T-helper 1 cell (primary cell): ENCODE measurements at regions not wholly inside any gene's neighbourhood (a gene's known extent, or its start where the extent isn't known, plus 50 kb on each side); places are given as distances from the start of the nearest gene placed in this dataset.

ENCODE experiments used
- DNase-seq, 5 donors: peaks; one replicate each; pipeline ENCODE4 v3.0.0-alpha.2; 2012 to 2020

DNA sequence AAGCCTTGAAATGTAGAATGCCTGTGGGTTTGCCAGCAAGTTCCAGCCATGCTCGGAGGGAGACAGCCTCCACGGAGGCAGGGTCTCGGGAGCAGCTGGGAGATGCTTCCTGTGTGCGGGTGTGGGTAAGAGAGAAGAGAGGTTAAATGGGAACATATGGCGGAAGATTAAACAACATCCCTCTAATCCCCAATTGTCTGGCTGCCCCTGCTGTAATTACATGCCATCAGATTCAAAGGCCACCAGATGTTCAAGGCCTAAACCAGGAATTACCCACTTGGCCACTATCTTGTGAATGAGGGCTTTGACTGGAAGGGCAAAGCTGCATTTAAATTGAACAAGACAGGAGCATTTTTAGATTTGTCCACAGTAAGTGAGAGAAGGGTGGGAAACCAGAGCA, 81.4 kb upstream of the BACE2 start:
- DNase-seq: no peak

DNA sequence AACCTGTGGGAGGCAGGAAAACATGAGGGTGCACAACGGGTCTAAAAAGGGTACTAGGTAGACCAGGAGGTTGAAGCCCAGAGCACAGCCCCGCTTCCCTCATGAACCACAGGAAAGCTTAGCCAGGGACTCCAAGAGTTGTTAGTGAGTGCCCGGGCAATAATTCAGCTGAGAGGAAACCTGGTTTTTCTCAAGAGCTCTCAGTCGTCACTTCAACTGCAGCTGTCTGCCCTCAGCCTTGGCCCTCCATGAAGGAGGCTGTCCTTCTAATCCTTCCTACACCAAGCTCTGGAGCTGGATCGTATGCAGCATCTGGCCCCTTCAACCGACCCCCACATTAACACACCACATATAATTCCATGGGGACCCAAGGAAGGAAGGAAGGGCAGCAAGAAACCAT, 77.0 kb upstream of the BACE2 start:
- DNase-seq: no peak

DNA sequence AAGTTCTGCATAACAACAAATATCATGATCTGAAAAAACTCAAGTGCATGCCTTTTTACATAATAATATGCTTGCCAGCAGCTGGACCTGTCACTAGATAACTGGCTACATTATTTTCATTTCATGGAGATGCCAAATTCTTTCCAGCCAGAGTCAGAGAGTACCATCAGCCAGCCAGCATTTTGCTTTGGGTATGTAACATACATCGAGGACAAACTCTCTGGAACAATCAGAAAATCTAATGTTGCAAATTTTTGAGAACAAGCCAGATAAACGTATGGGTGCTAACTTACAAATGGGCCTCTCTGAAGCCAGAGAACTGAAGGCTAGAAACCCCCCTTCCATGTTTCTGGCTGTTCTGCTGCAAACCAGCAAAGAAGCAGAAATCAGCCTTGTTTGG, 76.3 kb upstream of the BACE2 start:
- no peak for DNase-seq

DNA sequence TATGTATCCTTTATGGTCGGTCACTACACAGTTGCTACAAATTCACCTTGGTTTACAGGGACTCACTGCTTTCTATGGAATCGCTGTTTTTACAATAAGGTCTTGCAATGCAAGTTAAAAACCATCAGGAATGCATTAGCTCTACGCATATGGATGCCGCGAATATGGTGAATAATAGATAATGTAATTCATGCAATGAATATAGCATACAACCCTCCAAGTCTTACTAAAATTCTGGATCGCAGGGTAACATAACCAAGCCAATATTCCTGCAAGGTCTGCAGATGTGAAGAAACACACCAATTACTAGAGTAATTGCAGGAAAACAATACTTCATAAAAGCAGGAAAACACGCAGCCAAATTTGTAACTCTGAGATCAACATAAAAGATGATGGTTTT, 75.6 kb upstream of the BACE2 start:
- DNase-seq: no peak

DNA sequence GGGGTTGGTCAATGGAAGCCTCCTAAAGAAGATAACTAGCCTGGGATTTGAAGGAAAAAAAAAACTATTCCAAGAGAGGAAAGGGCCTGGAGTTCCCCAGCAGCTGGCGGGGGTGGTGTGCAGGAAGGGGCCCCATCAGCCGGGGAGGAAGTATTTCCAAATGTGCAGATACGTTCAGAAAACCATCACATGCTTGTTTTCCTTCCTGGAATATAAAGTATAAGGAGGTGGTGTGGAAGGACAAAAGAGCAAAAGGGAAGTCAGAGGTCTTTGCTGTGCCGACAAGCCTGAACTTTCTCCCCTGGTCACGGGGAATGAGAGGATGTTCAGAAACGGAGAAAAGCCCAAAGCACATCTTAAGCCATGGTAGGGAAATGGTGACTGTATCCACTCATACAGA, 72.0 kb upstream of the BACE2 start:
- no peak for DNase-seq

DNA sequence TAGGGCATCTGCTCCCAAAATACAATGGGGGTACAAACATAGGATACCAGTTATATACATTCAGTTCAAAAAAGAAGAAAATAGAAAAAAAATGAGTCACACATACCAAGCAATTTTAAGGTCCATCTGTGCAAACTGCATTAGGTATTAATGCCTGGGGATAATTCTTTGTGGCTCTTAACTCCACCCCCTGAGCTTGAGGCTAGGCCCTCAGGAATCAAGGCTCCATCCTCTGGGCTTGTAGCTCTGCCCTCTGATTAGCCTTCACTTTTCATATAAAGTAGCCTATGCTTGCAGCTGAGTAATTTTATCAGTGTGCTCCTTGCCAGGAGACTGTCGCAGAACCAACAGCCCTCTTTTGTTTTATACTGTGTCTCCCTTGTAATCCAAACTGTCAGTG, 69.9 kb upstream of the BACE2 start:
- no peak for DNase-seq

DNA sequence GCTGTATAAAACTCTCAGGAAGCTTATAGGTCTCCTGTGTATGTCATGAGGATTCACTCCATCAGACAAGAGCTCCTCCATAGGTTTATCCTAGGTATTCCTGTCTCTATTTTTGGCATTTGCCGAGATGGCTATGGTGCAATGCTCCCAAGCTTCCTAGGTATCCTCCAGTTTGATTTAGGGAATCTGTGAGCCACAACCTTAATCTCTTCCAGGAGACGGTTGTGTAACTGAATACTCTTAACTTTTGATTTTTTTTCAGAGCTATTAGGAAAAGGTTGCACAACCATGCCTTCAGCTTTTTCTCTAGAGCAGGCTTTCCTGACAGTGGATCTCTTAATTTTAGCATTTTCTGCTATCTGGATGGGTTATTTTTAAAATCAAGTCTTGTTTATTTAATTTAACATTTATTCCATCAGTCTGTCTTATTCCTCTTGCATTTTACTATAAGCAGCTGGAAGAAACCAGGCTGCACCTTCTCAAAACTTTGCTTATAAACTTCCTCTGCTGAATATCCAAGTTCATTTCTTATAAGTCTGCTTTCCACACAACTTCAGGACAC, 69.4 kb upstream of the BACE2 start:
- no peak for DNase-seq

DNA sequence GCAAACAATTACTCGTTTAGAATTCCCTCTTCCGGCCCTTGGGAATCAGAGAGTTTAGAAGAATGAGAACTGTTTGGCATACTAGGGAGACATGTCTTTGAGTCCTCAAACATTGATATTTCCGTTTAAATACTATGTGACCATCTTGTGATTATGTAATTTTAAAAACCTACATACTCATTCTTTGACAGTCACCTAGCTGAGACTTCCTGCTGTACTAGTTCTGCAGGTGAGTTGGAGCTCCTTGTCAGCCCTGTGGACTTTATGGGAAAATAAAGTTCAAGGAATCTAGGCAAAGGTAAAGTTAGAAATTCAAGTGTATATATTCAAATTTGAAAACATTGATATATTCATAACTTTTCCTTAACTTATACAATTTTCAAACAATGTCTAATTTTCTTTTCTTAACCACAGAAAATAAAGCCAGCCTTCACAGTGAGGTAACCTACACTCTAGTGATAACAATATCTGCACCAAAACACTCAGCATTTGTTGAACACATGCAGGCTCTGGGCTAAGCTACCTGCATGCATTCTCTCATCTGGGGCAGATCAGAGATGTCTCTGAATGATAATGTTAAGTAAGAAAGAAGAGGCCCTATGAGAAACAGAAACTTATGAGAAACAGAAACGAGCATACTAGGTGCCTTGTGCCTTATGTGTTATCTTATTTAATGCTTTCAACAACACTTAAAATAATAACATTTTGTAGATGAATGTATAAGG, 67.0 kb upstream of the BACE2 start:
- DNase-seq: no peak

DNA sequence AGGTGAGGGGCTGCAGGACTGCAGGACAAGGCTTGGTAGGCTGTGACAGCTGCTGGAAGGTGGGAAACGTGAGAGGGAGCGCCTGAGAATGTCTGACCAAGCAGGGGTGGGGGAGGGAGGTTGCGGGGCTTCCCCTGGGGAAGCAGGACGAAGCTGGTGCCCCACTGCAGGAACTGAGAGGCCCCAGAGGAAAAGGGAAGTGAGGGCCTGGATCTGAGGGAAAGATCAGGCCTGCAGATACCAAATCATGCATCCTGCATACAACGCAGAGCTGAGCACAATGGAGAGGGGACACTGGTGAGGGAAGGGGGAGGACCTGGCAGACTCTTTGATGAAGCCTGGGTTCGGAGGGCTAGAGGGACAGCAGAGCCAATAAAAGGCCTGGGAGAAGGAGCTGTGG, 65.7 kb upstream of the BACE2 start:
- DNase-seq: no peak

DNA sequence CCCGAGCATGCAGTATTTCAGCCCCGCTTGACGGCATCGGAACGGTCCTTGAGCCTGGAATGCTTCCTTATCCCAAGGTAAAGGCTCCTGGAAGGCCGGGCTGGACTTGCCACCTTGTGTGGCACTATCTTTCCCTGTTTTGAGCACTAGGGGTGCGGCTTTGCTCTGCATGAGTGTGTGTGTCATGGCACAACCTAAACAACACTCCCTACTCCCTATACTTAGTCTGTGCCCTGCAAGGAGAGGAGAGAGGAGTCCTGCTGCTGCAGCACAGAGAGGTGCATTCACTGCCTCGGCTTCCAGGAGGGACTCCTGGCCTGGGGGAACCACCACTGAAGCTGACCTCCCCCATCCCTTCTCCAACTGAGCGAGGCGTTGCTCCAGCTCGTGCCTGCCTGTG, 60.4 kb upstream of the BACE2 start:
- DNase-seq: no peak

DNA sequence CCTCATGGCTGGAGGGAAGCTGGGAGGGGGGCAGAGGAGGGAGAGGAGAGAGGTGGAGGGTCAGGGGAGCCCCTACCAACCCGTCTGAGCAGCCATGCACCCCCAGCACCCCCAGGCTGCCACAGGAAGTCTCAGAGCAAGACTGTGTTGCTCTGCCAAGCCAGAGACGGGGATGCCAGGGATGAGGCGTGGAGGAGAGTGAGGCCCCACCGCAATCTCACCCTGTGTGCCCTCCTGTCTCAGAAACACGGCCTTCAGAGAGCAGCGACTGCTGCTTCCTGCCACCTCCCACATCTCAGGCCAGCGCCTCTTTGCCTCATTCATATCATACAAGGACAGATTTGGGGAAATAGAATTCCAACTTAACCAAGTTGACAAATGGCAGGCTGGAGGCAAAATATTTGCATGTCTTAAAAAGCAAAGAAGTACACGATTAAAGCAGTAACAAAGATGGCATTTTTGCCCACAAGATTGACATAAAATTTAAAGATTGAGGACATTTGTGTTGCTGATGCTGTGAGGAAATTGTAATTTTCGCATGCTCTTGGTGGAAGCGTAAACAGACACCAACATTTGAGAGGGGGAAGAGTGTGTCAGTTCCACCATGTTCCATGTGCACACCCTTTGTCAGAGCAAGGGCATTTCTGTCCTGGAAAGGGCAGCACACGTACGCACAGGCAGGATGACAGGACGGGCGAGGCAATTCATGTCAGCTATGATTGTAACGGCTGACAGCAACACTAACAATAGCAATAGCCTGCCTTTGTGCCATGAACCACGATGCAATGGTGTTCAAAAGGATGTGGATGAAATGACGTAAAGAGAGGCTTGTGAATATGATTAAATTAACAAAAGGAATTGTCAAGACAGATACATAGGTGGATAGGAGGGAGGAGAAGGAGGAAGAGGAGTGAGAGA, 59.0 kb upstream of the BACE2 start:
- DNase-seq: no peak

DNA sequence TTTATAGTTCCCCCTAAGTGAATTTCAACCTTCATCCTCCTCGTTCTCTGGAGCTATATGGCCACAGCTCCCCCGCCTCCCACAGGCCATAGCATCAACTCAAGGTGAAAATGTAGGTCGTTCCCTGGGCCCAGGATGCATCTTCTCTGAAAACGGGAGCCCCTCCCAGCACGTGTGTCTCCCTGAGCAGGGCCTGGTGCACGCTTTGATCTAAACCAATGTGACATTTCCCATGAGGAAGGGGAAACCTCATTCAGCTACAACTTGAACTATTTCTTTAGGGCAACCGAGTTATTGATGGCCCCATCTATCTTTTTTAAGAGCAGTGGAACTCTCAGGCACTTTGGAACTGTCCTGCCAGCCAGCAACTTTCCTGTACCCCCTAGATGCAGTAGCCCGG, 57.8 kb upstream of the BACE2 start:
- DNase-seq: no peak

DNA sequence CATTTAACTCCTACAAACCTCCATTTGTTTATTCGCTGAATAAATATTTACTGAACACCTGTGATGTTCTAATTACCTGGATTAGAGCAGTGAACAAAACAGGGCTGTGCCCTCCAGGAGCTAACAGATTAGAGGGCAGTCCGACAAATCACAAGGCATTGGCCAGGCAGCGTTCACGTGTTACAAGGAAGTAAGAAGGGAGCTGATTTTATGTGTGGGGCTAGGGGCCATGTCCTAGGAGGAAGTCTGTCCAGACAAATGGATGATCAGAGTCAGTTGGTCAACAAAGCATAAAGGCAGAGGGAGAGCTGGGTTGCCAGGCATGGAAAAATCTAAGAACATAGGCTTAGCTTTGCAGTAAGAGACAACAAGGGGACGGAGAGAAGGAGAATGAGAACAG, 57.3 kb upstream of the BACE2 start:
- DNase-seq: no peak

DNA sequence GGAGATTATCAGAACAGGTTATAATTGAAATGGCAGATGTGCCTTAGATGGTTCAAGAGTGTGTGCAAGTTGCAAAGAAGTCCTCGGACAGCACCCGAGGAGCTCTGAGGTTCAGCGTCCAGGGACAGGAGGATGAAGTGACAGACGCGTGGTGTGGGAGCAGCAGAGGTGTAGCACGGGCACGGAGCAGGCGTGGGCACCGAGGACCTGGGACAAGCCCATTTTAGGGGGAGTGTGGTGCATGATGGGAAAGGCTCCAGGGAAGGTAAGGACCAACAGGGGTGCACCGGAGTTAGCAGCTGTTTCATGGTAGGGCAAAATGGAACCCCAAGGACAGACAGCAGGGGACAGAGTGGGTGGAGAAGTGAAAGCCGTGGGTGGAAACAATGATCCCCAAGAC, 56.3 kb upstream of the BACE2 start:
- no peak for DNase-seq

DNA sequence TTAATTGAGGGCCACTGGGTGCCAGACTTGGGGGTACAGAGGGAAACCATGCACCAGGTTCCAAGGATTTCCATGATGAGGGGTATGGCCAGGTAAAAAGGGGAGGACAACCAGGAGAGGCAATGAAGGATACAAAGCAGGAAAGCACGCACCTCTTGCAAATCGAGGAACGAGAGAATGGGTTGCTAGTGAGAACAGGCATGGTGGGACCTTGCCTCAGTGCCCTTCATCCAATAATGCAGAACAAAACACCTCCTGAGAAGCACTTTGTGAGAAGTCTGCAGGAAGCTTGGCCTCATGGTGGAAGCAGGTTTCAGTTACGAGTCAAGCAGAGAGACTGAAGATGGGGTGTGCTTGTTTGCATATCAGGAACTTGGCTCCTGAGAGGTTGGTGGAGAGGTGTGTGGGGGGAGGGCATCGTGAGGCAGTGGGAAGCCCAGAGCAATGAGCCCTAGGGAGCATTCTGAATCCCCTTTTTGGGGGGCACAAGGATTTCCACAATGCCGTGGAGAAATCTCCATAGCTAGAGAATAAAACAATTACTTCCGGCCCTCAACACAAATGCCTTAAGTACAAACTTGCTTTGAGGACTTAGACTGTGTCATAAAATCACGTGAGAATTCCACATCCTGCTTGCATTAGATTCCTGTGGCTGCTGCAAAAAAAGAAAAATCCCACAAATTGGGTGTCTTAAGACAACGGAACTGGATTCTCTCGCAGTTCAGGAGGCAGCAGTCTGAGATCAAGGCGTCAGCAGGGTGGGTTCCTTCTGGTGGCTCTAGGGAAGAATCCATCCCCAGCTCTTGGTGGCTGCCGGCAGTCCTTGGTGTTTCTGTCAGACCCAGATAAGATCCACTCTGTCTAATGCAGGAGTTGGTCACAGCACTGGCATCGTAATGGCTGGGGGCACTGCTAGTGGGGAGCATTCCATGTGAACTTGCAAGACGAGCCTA, 54.9 kb upstream of the BACE2 start:
- no peak for DNase-seq

DNA sequence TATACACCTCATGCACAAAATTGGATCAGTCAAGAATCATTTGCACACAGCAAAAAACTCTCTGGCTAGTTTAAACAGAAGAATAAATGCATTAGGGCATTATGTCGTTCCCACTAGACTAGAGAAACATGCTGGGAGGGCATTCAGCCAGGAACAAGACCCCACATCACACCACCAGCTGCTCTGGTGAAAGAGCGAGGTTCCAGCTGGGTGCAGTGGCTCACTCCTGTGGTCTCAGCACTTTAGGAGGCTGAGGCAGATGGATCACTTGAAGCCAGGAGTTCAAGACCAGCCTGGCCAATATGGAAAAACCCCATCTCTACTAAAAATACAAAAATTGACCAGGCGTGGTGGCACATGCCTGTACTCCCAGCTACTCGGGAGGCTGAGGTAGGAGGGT, 52.1 kb upstream of the BACE2 start:
- DNase-seq: no peak
